ENCODE measurements at regions not wholly inside any gene's neighbourhood (a gene's known extent, or its start where the extent isn't known, plus 50 kb on each side); places are given as distances from the start of the nearest gene placed in this dataset.

DNA sequence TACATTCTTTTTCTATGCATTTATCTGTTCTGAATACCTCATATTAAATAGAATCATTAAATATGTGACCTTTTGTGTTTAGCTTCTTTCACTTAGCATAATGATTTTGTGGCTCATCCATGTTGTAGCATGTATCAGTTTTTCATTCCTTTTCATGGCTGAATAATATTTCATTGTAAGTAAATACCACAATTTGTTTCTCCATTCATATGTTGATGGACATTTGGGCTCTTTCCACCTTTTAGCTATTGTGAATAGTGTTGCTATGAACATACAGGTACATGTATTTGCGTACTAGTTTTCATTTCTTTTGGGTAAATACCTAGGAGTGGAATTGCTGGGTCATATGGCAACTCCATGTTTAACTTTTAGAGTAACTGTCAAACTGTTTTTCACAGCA lies 85.1 kb downstream of the GNL3L start:
- DNase-seq (ENCODE audit: low spot score): no peak
- TF ChIP-seq, protein P1, sequence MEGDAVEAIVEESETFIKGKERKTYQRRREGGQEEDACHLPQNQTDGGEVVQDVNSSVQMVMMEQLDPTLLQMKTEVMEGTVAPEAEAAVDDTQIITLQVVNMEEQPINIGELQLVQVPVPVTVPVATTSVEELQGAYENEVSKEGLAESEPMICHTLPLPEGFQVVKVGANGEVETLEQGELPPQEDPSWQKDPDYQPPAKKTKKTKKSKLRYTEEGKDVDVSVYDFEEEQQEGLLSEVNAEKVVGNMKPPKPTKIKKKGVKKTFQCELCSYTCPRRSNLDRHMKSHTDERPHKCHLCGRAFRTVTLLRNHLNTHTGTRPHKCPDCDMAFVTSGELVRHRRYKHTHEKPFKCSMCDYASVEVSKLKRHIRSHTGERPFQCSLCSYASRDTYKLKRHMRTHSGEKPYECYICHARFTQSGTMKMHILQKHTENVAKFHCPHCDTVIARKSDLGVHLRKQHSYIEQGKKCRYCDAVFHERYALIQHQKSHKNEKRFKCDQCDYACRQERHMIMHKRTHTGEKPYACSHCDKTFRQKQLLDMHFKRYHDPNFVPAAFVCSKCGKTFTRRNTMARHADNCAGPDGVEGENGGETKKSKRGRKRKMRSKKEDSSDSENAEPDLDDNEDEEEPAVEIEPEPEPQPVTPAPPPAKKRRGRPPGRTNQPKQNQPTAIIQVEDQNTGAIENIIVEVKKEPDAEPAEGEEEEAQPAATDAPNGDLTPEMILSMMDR (IDR thresholded peaks at IDR 0.05; ENCODE audit: extremely low read depth, insufficient read depth, missing control alignments): no peak
- in situ Hi-C loops (cut with MboI; ENCODE audit: low pct_unique_long_range_greater_than_20kb, low sequenced_read_pairs, unreplicated experiment): no loop called here

DNA sequence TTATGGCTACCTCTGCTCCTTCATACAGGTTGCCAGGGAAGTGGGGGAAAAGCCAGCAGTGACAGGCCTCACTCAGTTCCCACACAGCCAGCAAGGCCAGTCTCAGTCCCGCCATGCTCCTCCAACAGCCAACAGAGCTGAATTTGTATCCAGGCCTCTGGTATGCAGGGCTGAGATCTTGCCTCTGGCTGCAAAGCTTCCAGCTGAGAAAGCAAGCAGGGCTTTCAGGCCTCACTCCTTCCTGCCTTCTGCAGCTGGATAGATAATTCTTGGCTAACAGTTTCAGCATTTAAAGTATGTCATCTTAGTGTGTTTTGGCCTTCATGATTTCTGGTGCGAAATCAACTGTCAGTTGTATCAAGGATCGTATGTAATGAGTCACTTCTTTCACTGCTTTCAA lies 103.6 kb downstream of the GNL3L start:
- DNase-seq (ENCODE audit: low spot score): no peak
- TF ChIP-seq, protein P1 (IDR thresholded peaks at IDR 0.05; ENCODE audit: extremely low read depth, insufficient read depth, missing control alignments): no peak
- in situ Hi-C loops (cut with MboI; ENCODE audit: low pct_unique_long_range_greater_than_20kb, low sequenced_read_pairs, unreplicated experiment): no loop called here

DNA sequence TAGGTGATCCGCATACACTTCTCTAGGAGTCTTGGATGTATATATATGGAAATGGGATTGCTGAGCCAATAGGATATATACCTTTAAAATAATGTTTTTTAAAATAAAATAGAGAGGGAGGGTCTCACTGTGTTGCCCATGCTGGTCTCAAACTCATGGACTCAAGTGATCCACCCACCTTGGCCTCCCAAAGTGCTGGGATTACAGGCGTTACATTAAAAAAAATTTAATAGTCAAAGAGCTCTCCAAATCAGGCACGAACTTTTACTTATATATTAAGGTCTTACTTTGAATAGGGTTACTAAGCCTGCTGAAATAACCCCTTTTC lies 109.0 kb downstream of the GNL3L start:
- no peak for DNase-seq (ENCODE audit: low spot score)
- TF ChIP-seq, protein P1 (IDR thresholded peaks at IDR 0.05; ENCODE audit: extremely low read depth, insufficient read depth, missing control alignments): no peak
- in situ Hi-C loops (cut with MboI; ENCODE audit: low pct_unique_long_range_greater_than_20kb, low sequenced_read_pairs, unreplicated experiment): no loop called here

DNA sequence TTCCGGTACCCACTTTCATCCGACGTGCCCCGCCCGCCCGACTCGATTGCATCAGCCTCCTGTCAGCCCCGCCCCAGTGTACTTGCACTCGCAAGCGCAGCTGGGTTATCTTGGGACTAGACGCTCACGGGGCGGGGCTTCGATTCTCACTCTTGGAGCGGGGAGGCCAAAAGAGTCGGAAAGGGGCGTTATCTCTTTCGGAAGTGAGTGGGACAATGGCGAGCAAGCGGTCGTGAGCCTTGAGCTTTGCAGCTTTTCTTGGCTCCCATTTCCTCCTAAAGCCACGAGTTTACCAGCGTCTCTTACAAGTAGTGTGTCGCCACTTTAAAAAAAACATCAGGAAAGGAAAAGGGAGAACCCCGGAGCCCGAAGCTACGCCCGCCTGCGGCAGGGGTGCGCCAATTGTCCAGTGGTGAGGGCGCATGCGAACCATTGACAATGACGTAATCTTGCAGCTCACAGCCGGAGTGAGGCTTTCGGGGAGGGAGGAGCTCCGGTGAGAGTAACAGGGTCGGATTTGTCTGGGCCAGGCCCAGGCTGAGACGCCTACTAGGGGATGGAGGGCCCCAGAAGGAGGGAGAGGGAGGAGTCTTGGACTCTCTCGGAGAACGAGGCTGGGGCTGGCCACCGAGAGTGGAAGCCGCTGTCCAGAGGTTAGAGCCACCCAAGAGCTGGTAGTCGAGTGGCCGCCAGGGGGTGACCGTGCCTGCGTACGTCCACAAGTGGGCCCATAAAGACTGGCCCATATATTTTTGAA lies 109.5 kb downstream of the GNL3L start:
- peak; percentile 73 for DNase-seq (ENCODE audit: low spot score)
- TF ChIP-seq, protein P1 (IDR thresholded peaks at IDR 0.05; ENCODE audit: extremely low read depth, insufficient read depth, missing control alignments): peak; percentile 55
- in situ Hi-C loops (cut with MboI; ENCODE audit: low pct_unique_long_range_greater_than_20kb, low sequenced_read_pairs, unreplicated experiment): no loop called here

DNA sequence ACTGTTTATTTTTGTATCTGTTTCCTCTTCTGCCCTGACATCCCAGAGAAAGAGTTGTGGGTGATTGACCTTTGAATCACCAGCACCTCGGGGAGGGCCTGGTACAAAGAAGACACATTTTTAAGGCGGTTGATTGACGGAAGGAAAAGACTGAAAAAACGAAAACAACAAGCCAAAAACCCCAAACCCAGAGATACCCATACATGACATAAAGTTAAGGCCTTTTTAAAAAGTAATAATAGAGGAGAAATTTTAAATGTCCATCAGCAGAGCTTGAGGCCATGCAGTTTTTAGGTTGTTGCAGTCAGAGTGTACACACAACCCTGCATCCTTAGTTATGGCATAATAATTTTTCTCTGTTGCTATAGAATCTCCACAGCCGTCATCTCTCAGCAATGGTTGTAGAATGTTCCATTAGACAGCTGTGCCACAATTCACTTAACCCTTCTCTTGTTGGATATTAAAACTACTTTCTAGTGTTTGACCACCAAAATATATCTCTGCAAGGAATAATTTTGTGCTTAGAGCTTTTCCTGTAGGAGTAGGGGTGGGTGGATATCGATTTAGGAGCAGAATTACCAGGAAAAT lies 110.2 kb downstream of the GNL3L start:
- DNase-seq (ENCODE audit: low spot score): no peak
- in situ Hi-C loops (cut with MboI; ENCODE audit: low pct_unique_long_range_greater_than_20kb, low sequenced_read_pairs, unreplicated experiment): no loop called here
- TF ChIP-seq, protein P1 (IDR thresholded peaks at IDR 0.05; ENCODE audit: extremely low read depth, insufficient read depth, missing control alignments): no peak

DNA sequence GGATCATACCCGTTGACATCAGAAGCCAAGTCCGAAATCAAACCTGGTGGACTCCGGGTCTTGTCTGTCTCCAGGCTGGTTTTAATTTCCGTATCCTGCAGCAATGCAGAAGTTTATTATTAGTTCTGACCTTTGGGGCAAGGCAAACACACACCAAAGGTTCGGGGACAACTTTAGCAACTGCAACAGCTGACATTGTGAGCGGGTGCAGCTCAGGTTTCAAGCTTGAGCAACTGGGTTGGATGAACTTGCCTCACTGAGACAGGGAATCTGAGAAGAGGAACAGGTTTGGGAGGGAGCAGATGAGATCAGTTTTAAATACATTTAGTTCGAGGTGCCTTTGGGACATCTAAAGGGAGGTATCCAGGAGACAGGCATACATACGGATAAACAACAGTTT lies 110.7 kb downstream of the GNL3L start:
- TF ChIP-seq, protein P1 (IDR thresholded peaks at IDR 0.05; ENCODE audit: extremely low read depth, insufficient read depth, missing control alignments): no peak
- DNase-seq (ENCODE audit: low spot score): no peak
- in situ Hi-C loops (cut with MboI; ENCODE audit: low pct_unique_long_range_greater_than_20kb, low sequenced_read_pairs, unreplicated experiment): no loop called here

All from GM13977 (cell line).